ENCODE measurements at regions not wholly inside any gene's neighbourhood (a gene's known extent, or its start where the extent isn't known, plus 50 kb on each side); places are given as distances from the start of the nearest gene placed in this dataset.

GRCh38 chr9:17064558-17064957 lies 70.3 kb upstream of the CNTLN start:
- no peaks in the 10 kb centered on the region for H3K4me1 Mint-ChIP-seq (ENCODE audit: low read depth, unreplicated experiment)
- no peak for TF ChIP-seq CTCF (IDR thresholded peaks at IDR 0.05; ENCODE audit: partially characterized antibody, unreplicated experiment)
- H3K27me3 Mint-ChIP-seq (ENCODE audit: unreplicated experiment) = peaks cover 3% of the 10 kb centered on the region
- H3K4me3 Mint-ChIP-seq (ENCODE audit: unreplicated experiment) = no peak overlapping the region
- no peaks in the 10 kb centered on the region for H3K36me3 Mint-ChIP-seq (ENCODE audit: unreplicated experiment)
- no peak overlapping the region for H3K27ac Mint-ChIP-seq (ENCODE audit: unreplicated experiment)
- DNase-seq = no peak
- H3K9me3 Mint-ChIP-seq (ENCODE audit: unreplicated experiment) = no peaks in the 10 kb centered on the region

- H3K4me3 Mint-ChIP-seq (ENCODE audit: unreplicated experiment) = no peak overlapping the region
- H3K27me3 Mint-ChIP-seq (ENCODE audit: unreplicated experiment) = peaks cover 1% of the 10 kb centered on the region
- DNase-seq = no peak
- H3K4me1 Mint-ChIP-seq (ENCODE audit: low read depth, unreplicated experiment) = no peaks in the 10 kb centered on the region
- no peaks in the 10 kb centered on the region for H3K9me3 Mint-ChIP-seq (ENCODE audit: unreplicated experiment)
- no peak overlapping the region for H3K27ac Mint-ChIP-seq (ENCODE audit: unreplicated experiment)
- peak; percentile 83 for TF ChIP-seq CTCF (IDR thresholded peaks at IDR 0.05; ENCODE audit: partially characterized antibody, unreplicated experiment)
- H3K36me3 Mint-ChIP-seq (ENCODE audit: unreplicated experiment) = no peaks in the 10 kb centered on the region
These were observed 71.2 kb upstream of the CNTLN start for GRCh38 chr9:17063535-17064135.

GRCh38 chr9:17062497-17062896 lies 72.3 kb upstream of the CNTLN start:
- no peak for DNase-seq
- Mint-ChIP-seq H3K36me3 (ENCODE audit: unreplicated experiment) (no peaks in the 10 kb centered on the region), H3K27ac (ENCODE audit: unreplicated experiment) (no peak overlapping the region), H3K4me3 (ENCODE audit: unreplicated experiment) (no peak overlapping the region), H3K4me1 (ENCODE audit: low read depth, unreplicated experiment) (no peaks in the 10 kb centered on the region), H3K9me3 (ENCODE audit: unreplicated experiment) (no peaks in the 10 kb centered on the region), H3K27me3 (ENCODE audit: unreplicated experiment) (no peaks in the 10 kb centered on the region)
- TF ChIP-seq CTCF (IDR thresholded peaks at IDR 0.05; ENCODE audit: partially characterized antibody, unreplicated experiment) = no peak

- no peaks in the 10 kb centered on the region for H3K4me1 Mint-ChIP-seq (ENCODE audit: low read depth, unreplicated experiment)
- H3K9me3 Mint-ChIP-seq (ENCODE audit: unreplicated experiment) = no peaks in the 10 kb centered on the region
- no peak overlapping the region for H3K27ac Mint-ChIP-seq (ENCODE audit: unreplicated experiment)
- no peak for DNase-seq
- no peaks in the 10 kb centered on the region for H3K36me3 Mint-ChIP-seq (ENCODE audit: unreplicated experiment)
- TF ChIP-seq CTCF (IDR thresholded peaks at IDR 0.05; ENCODE audit: partially characterized antibody, unreplicated experiment) = no peak
- H3K27me3 Mint-ChIP-seq (ENCODE audit: unreplicated experiment) = no peaks in the 10 kb centered on the region
- no peak overlapping the region for H3K4me3 Mint-ChIP-seq (ENCODE audit: unreplicated experiment)
These were observed 74.4 kb upstream of the CNTLN start for GRCh38 chr9:17060450-17060849.

GRCh38 chr9:17059465-17059864 lies 75.4 kb upstream of the CNTLN start:
- H3K36me3 Mint-ChIP-seq (ENCODE audit: unreplicated experiment) = no peaks in the 10 kb centered on the region
- no peak overlapping the region for H3K4me3 Mint-ChIP-seq (ENCODE audit: unreplicated experiment)
- no peaks in the 10 kb centered on the region for H3K4me1 Mint-ChIP-seq (ENCODE audit: low read depth, unreplicated experiment)
- H3K27ac Mint-ChIP-seq (ENCODE audit: unreplicated experiment) = no peak overlapping the region
- H3K27me3 Mint-ChIP-seq (ENCODE audit: unreplicated experiment) = no peaks in the 10 kb centered on the region
- TF ChIP-seq CTCF (IDR thresholded peaks at IDR 0.05; ENCODE audit: partially characterized antibody, unreplicated experiment) = no peak
- no peak for DNase-seq
- H3K9me3 Mint-ChIP-seq (ENCODE audit: unreplicated experiment) = no peaks in the 10 kb centered on the region

Data from glutamatergic neuron (in vitro differentiated cells).